ENCODE measurements at regions not wholly inside any gene's neighbourhood (a gene's known extent, or its start where the extent isn't known, plus 50 kb on each side); places are given as distances from the start of the nearest gene placed in this dataset.

- DNase-seq: no peak
Measured at GRCh38 chr18:24628326-24628725, 167.9 kb downstream of the HRH4 start.

GRCh38 chr18:24629921-24630320 lies 169.5 kb downstream of the HRH4 start:
- no peak for DNase-seq

DNA sequence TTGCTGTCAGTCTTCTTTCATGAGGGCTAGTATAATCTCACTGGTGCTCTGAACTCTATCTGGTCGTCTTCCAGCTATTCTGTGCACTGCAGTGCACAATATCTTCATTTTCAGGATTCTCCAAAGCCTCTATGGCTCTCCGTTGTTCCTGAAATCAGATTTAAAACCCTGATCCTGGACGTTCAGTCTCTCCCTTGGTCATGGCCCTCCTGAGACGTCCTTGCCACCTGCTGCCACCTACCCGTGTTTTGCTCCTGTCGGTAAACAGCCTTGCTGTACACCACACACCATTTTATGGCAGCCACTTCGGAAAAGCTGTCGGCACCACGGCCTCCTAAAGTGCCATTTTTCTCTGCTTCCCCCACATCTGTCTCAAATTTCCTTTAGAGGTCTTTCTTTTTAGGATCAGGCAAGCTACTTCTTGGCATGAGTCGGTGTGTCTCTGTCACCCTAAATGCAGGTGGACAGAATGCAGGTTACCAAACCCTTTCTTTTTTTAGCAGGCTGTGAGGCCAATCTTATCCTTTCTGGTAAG lies 170.0 kb downstream of the HRH4 start:
- DNase-seq: no peak

GRCh38 chr18:24631243-24632025 lies 171.0 kb downstream of the HRH4 start:
- DNase-seq: no peak

DNA sequence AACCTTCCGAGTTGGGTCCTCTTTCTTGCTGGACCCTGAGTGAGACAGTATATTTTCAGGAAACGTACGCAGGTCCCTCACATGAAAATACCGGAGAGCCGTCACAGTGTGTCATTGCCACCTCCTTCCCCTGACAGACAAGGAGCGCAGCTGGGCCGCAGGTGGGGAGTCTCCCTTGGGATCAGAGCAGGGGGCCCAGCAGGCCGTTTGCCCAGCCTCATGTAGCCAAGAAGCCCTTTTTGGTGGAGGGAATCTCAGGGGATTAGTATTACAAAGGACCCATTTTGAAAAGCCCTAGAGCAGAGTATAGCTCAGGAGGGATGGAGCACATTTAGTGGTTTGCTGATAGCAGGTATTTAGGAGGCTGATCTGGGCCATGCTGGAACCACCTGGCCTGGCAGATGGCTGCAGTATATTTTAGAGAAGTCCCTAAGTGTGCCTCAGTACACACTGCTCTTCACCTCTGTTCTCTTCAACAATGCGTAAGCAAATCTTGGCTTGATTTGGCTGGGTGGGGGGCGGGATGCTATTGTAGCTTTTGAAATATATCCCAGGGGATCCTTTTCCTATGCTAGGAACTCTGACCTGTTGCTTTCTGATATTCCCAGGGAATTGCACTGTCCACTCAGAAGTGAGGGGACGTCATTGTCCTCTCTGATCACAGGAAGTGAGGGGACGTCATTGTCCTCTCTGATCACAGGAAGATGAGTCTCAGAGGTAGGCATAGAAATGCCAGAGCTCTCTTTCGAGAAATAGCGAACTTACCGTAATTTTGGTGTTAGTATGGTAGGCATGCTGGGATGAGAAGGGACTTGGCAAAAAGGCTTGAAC lies 171.9 kb downstream of the HRH4 start:
- no peak for DNase-seq

DNA sequence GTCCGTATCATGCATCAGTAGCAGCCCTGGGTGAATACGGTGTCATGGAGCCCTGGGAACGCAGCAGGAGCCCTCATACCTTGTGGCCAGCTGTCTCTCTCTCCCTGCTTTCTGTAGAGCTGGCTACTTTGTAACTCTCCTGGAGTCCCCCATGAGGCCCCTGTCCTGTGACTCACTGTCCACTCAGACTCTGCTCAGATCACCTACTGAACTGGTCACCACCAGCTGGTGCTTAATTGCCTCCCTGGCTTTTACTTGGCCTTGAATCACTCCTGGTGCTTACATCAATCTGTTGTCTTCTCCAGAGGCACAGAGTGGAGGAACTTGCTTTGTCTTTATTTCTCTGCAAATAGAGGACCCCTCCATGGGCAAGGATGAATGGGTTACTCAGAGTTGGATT lies 172.7 kb downstream of the HRH4 start:
- DNase-seq: no peak

GRCh38 chr18:24649571-24649970 lies 189.1 kb downstream of the HRH4 start:
- no peak for DNase-seq

DNA sequence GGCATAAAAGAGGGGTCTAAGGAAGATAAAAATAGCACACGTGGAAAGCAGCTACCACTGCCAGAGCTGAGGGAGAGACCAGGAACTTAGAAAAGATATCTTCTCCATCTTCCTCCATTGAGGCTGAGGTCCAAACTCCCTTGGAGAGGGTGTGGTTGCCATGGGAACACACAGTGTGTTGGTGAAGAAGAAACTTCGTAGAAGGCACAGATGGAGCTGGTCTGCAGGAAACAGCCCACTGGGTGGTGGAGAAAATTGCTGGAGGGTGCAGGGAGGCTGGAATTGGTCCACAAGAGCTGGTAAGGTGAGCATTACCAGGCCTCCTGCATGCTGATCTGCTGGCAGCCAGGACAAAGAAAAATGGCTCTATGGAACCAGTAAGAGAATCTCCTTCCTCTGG lies 191.0 kb downstream of the HRH4 start:
- DNase-seq: no peak

GRCh38 chr18:24656050-24656449 lies 195.6 kb downstream of the HRH4 start:
- no peak for DNase-seq

DNA sequence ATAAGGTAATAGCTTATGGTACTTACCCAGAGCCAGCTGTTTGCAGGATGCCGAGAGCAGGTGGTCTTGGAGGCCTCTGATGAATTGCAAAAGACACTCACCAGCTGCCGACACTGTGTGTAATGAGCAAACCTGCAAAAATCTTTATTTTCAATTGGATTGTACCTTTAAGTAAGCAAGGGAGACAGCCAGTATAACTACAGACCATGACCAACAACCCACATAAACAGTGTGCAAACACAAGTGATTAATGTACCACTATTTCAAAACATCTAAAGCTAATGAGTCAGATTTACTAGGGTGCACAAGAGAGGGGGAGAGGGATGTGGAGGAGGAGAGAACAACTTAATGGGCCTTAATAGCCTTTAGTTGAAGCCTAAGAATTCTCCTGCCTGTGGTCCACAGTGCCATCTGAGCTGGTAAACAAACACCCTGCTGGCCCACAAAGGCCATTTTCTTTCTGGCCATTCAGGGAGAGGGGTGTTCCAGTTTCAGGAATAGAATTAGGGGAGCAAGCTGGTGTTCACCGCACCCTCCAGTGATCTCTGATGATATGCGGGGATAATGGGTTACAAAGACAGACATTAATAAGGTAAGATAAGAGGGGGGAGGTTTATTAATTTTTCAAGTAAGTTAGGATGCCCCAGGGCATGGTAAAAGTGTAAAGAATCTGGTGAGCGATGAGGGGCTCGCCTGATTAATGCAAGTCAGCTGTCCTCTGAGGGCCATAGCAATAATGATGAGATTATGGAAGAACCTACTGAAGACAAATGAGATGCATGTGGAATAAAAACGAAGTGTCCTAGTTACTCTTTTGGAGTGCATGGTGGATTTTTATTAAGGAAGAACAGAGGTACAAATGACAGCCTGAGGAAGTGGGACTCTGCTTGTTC lies 196.4 kb downstream of the HRH4 start:
- DNase-seq: no peak

- no peak for DNase-seq
Measured at GRCh38 chr18:24657444-24657842, 197.0 kb downstream of the HRH4 start.

- no peak for DNase-seq
Measured at GRCh38 chr18:24658302-24658701, 197.9 kb downstream of the HRH4 start.

GRCh38 chr18:24659827-24660720 lies 199.6 kb downstream of the HRH4 start:
- DNase-seq: peak; percentile 50

DNA sequence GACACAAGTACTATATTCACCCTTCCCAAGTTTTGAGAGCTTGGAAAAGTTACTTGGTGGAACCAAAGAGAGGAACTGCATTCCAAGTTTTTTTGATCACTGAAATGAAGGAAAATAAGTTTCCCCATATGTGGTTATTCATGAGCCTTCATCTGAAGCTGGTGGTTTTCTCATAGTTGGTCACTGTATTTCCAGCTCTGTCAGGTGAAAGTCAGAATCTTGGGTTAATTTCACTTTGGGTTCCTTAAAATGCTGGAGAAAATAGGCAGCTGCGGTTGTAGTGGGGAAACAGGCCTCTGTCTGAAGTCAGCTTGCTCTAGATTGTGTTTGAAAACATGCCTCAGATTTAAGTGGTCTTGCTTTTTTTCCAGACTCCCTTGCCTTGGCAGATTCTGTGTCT lies 200.5 kb downstream of the HRH4 start:
- no peak for DNase-seq

- no peak for DNase-seq
Measured at GRCh38 chr18:24662412-24662821, 202.0 kb downstream of the HRH4 start.

DNA sequence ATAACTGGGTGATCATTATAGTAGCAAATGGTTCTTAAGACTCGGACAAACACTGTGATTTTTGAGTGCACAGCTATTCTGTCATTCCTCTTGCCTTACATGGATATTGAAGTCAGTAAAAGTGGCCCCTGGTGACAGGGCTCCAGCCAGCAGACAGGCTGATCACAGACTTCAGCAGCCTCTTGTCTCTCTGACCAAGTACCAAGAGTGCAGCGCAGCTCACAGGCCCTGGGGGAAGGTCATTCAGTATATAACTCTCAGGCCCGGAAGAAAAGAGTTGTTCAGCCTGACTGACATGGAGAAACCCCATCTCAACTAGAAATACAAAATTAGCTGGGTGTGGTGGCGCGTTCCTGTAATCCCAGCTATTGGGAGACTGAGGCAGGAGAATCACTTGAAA lies 202.6 kb downstream of the HRH4 start:
- no peak for DNase-seq

DNA sequence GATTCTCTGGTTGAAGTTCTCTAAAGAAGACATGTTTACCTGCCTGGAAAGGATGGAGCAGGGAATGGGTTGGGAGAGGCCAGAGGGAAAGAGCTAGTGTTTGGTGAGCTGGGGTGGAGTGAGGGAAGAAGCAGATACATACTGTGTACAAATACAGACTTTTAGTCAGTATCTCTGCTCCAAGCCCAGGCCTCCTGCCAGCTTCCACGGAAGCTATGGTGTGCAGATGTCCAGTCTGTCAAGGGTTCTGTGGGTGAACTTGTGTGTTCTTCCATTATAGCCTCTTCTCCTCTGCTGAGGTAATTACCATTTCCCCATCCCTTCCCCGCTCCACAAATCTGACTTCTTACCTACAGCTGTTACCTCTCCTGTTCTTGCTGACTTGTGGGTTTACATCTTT lies 208.6 kb downstream of the HRH4 start:
- DNase-seq: no peak

DNA sequence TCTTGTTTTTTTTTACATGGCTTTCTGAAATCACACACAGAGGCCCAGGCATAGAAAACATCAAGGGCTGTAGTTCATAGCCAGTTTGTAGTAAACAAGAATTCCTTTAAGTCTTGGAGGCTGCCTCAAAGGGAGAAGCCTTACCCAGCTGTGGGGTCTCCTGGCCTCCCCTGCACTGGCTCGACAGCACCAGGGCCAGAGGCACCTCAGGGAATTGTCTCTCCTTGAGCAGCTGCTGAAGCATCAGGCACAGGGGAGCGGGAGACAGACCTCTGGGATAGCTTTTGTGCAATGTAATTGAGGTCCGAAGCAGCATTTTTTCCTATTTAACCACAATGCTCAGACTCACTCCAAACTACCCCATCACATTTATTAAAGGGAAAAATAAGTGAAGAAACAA lies 209.1 kb downstream of the HRH4 start:
- no peak for DNase-seq

DNA sequence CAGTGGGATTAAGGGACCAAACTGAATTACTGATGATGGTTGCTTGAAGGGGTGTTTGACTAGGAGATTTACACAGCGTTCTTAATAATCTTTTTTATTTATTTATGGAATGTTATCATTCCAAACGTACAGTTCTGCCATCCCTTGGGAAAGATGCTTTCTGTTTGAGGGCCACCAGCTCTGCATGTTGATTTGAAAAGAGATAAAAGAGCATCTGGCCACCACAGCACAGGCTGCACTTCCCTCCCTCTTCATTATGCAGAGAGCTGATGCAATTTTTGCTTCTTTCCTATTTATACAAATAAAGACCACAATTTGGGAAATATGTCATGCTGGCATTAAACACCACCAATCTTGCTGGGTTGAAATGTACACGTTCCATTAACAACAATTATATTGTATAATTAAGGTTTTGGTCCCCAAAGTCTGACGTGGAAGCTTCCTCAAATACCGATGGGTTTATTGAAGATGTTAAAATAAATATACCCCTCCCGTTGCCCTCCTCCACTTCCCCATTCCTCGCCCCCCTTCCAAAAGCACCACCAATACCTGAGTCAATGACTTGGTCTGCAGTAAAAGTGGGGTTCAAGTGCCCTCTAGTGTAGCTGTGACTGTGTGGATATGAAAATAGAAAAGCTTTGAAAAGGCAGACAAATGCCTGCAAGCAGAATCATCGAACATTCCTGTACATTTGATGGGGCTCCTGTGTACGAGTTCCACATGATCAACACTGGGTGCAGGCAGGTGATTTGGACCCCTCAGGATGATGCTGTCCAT lies 211.9 kb downstream of the HRH4 start:
- peak; percentile 3 for DNase-seq

DNA sequence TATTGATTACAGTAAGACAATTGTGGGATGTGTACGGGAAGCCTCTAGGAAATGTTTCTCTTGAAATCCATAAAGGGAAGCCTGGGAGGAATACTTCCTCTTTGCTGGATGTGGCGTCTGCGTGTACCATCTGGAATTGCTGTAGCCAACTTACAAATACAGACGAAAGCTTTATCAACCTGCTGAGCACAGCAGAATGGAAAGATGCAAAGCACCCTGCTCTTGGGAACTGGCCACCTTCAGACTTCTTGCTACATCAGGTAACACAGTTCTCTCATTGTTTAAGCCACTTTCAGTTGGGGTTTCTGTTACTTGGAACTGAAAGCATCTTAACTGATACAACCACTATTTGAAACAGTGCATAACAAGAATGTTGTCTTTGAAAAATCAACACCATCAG lies 213.8 kb downstream of the HRH4 start:
- DNase-seq: no peak

GRCh38 chr18:24674605-24675004 lies 214.2 kb downstream of the HRH4 start:
- no peak for DNase-seq

Measured in CD4-positive, alpha-beta T cell treated with Interleukin-17A for 4 hours (primary cell).